G401 (cell line): ENCODE measurements at regions not wholly inside any gene's neighbourhood (a gene's known extent, or its start where the extent isn't known, plus 50 kb on each side); places are given as distances from the start of the nearest gene placed in this dataset.
"Not testable (repeated sequence)": the region's sequence is repeated elsewhere in the genome, so short reads cannot be mapped to it uniquely, and the experiment has no call there.

Experiments
- DNase-seq: peaks from one replicate; pipeline ENCODE4 v3.0.0-alpha.2; 2015; ENCODE audit warnings: low spot score
- in situ Hi-C: cut with HindIII; loops from 2 replicates; pipeline ENCODE4 v1.10.0; 2016; ENCODE audit warnings: low sequenced_read_pairs, mixed read lengths

DNA sequence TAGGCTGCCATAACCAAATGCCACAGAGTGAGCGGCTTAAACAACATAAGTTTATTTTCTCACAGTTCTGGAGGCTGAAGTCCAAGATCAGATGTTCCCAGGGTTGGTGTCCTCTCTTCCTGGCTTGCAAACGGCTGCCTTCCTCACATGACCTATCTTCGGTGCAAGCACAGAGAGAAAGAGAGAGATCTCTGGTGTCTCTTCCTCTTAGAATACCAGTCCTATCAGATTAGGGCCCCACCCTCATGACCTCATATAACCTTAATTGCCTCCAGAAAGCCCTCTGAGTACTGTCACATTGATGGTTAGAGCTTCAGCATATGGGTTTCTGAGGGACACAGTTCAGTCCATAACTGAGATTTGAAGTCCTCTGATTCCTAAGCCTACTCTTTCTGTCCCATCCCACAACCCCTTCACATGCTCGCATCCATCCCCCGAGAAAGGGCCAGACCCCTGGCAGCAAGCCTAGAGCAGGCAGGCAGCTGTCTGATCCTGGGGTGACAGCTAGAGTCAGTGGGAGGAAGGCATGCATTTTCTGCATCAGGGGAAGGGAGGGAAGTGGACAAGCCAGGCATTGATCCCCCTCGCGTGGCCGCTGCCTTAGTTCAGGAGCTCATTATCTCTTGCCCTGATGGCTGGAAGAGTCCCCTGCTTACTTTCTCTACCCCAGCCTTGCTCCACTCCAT is 114.1 kb downstream of the FAR1 start:
- in situ Hi-C loops: no loop called here
- DNase-seq: no peak

DNA sequence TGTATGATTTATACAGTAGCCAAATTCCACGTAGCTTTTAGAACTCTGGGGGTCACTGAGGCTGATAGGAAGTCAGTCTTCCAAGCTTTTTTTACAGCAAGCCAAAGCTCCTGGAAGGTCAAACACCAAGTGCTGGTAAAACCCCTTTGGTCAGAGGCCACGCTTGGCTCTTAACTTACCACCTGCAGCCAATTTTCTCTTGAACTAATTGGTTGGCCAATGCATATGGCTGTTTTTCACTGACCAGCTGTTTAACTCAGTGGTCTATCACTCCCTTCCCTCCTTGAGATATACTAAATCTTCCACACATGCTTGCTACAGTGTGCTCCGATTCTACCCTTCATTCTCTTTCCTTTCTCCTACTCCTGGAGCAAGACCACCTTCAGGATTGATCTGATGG is 116.0 kb downstream of the FAR1 start:
- in situ Hi-C loops: no loop called here
- DNase-seq: peak; percentile 75

DNA sequence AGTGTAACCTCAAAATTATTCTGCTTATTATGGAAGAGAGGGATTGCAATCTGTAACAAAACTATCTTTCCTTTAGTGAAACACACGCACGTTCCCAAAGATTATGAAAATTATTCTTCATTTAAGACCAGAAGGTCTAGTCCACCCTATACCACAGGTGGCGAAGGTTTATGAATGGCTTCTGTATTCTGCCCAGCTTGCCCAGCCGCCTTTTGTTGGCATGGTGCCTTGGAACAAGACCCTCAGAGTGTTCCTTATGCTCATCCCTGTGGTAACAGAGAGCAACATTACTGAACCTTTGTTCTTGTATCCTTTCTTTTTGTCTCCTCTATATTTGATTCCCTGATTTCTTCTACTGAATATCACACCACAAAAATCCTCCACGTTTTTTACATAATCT is 116.4 kb downstream of the FAR1 start:
- DNase-seq: peak; percentile 93
- in situ Hi-C loops: no loop called here

DNA sequence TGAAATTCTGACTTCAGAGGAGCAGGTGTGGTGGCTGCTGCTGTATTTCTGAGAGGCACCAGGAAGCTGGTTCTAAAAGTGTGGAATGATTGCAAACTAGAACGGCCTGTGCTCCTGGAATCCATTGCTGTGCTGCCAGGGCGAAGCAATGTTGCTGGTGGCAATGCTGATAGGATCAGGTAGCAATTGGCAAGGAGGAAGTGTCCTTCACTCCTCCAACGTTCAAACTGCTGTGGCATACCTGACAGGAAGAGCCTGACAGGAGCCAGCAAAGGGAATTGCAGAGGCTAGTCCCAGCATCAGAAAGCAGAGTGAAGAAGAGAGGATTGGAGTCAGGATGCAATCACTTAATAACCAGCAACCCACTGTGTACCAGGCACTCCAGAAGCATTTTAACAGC is 118.2 kb downstream of the FAR1 start:
- no peak for DNase-seq
- in situ Hi-C loops: no loop called here

DNA sequence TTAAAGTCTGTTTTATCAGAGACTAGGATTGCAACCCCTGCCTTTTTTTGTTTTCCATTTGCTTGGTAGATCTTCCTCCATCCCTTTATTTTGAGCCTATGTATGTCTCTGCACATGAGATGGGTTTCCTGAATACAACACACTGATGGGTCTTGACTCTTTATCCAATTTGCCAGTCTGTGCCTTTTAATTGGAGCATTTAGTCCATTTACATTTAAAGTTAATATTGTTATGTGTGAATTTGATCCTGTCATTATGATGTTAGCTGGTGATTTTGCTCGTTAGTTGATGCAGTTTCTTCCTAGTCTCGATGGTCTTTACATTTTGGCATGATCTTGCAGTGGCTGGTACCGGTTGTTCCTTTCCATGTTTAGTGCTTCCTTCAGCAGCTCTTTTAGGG is 129.1 kb downstream of the FAR1 start:
- DNase-seq, in situ Hi-C loops: not testable (repeated sequence)

DNA sequence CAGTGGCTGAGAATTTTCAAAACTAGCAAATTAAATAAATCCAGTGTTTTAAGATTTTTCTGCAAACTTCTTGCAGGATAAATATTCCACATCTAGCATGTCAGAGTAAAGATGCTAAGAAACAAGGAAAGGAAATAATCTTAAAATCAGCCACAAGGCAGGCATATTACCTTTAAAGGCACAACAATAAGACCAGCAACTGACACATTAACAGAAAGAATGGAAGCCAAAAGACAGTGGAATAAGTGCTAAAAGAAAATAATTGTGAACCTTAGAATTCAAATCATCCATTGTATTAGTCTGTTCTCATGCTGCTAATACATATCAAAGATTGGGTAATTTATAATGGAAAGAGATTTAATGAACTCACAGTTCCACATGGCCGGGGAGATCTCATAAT is 132.4 kb downstream of the FAR1 start:
- in situ Hi-C loops: no loop called here
- no peak for DNase-seq

DNA sequence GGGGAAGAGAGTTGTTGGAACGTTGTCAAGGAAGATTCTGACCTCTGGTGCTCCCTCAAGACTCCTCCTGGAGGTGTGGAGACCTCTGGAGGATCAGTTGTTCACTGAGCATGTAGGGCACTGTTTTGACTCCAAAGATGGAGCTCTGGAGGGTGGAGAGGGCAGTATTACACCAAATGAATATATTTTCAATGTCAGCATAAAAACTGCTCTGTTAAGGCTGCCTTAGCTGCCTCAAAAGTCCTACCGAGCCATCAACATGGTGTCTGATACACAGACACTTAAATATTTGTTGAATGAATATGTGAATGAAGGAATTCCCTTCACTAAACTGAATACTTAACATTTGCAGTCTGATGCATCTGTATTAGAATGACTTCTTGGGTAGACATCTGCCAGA is 144.2 kb upstream of the SPON1 start:
- in situ Hi-C loops: no loop called here
- DNase-seq: no peak

DNA sequence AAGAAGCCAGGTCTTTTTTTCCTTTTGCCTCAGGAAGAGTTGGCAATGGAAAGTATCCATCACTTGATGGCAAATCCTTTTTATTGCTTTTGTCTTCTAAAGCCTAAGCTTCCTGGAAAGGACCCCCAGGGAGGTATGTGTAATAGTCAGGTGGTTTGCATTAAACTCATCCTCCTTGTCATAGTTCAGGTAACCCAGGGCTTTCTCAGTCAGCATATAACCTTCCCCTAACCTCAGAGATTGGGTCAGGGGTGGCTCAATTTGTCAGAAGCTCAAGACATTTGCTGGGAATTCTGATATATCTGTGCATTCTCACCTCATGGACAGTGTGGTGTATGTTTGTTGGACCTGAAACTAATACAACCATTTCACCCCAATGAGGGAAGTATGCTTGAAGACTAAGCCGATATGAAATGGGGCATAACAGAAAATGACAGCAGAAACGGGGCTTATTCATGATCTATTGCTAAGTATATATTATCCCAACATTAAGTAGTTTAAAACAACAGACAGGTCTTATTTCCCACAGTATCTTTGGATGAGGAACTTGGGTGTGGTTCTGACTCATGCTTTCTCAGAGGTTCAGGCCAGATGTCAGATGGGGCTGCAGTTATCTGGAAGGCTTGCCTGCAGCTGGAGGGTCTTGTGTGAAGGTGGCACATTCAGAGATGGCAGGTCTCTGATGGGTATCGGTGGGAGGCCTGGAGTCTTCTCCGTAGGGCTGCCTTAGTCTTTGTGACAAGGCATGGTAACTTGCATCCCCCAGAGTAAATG is 135.8 kb upstream of the SPON1 start:
- DNase-seq: no peak
- in situ Hi-C loops: no loop called here

DNA sequence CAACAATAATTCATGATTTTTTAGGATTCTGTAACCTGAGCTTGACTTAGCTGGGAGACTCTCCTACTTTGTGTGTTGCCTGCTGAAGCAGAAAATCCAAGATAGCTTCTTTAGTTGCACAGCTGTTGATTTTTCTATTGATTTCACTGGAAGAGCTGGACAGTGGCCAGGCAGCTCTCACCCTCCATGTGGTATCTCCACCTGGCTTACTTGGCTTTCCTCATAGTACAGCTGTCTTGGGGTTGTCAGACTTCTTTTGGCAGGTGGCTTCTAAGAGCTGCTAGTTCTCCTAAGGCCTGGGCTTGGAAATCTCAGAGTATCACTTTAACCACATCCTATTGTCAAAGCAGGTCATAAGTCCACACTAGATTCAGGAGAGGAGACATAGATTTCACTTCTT is 130.8 kb upstream of the SPON1 start:
- in situ Hi-C loops: no loop called here
- DNase-seq: no peak

DNA sequence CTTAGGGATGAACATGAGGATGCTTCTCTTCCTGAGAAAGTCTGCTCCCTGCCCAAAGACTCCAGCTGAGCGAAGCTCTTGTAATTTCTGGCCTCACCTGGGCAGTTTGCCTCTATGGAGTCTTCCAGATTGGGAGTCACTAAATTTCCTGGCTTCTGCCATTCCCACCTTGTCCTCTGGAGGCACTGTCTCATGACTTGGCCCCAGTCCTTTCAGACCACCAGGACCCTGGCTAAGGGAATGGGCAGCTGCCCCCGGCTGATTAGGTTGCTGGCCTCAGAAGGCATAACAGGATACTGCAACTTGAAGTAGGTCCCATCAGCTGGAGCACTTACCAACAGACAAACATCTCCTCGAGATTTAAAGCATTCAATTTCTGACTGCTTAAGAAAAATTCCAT is 128.1 kb upstream of the SPON1 start:
- in situ Hi-C loops: no loop called here
- DNase-seq: no peak

DNA sequence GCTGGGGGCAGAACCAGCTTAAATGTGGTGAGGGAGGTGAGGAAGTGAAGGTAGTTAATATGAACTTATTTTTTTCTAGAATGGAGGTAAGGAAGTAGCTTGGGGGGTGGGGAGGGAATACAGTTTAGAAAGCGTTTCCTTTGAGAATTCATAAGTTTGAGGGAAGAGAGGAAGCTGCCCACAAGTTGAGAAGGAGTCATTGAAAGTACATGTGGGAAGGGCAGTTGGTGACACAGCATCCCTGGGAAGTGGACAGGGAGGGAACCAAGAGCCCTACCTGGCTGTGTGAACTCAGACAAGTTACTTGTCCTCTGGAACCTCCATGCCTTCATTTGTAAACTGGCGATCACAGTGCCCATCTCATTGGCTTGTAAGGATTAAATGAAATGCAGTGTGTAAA is 125.9 kb upstream of the SPON1 start:
- in situ Hi-C loops: no loop called here
- DNase-seq: no peak

DNA sequence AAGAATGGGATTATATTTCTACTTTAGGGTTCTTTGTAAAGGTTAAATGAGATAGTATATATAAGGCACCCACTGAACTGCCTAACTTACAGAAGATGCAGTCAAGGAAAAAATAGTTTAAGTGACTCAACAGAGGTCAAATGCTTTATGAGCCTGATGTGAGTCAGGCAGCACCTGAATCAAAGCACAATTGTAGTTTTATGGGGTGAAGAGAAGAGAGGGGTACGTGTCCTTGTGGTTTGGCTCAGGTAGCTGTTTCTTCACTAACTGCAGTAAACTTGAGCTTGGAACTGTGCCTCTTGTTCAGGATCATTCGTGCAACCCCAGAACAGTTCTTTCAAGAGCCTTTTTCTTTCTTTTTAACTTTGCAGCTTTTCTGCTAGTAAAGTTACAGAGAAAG is 125.2 kb upstream of the SPON1 start:
- in situ Hi-C loops: no loop called here
- DNase-seq: no peak

DNA sequence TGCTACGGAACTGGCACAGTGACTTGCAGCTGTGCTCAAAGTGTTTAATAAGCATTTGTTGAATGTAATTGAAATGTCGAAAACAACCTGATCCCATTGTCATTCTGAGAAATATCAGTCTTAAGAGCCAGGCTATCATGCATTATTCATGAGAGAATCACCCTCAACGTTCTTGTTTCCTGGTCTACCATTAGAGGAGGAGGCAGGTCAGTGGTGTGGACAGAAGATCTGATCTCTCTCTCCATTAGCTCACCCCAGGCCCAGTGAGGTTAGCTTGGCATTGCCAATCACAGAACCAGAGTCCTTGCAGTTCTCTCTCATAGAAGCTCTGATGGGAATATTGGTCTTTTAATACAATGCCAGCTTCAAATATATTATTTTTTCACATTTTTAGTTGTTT is 121.1 kb upstream of the SPON1 start:
- in situ Hi-C loops: no loop called here
- DNase-seq: no peak

DNA sequence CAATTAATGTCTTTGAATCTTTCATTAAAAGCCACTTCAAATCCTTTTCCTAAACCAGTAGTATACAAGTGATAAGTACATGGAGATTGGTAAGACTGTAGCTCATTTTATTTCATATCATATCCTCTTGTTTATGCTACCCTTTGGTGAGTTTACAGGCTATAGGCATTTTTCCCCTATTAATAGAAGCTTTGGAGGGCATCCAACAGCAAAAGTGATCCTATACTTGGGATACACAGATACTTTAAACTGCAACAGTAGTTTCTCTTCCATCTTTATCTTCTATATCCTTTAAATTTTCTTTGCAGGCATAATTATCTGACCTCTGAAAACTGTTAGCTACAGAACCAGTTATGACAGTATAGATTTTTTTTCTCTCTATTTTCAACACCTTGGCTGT is 114.5 kb upstream of the SPON1 start:
- in situ Hi-C loops: no loop called here
- no peak for DNase-seq

DNA sequence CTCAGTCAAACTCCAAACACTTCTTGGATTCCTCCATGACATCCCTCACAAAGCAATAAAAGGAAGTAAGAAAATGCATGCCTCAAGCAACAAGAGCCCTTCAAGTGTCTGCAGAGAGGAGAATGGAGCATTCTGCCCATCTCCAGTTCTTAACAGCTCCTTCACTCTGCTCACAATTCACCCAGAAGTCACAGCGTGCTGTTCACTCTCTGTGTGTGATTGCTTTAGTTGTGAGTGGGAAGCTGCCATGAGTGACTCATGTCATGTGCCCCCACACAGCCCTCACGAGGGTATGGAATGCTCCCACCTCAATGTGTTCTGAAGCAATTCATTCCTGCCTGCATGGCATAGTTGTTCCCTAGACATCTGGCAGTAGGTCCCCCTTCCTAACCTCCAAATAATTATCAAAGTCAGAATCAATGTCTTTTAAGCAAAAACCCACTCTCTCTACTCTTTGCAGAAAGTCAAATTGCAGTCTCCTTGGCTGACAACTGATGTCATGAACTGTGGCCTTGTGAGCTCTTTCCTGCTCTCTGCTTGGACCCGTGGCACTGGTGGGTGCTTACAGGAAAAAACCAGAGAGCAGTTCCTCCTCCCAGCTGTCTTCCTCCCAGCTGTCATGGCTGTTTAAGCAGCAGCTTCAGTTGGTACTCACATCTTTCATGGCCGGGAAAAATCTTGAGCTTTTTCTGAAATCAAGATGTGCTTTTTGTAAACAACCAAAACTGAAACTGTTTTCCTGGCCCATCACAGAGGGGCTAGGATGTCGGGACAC is 112.1 kb upstream of the SPON1 start:
- no peak for DNase-seq
- in situ Hi-C loops: no loop called here

DNA sequence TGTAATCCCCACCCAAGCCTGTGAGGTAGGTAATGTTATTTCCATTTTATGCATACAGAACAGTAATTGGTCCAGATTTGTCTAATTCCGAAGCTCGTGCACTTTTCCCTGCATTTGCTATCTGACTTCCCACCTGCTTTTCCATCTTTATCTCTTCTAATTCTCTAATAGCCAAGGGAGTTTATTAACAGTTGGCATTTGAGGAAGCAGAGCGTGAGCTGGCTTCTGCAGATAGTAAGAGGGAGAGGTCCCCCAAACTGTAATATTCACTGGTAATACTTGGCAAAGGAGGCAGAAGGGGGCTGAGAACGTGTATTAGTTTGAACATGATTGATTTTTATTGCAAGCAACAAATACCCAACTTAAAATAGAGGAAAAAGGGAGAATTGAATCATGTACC is 110.8 kb upstream of the SPON1 start:
- in situ Hi-C loops: no loop called here
- no peak for DNase-seq

DNA sequence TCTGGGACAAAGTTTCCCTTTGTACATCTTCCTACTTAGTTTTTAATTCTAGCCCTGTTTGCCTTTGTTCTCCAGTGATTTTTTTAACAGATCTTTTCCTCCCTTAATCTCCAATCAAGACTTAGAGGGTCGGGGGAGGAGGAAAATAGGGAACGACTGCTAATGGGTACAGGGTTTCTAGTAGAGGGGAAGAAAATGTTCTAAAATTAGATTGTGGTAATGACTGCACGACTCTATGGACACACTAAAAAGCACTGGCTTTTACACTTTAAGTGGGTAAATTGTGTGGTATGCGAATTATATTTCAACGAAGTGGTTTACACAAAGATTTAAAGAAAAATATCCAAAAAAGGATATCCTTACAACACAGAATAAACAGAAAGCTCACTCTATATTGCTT is 110.0 kb upstream of the SPON1 start:
- DNase-seq: no peak
- in situ Hi-C loops: no loop called here

DNA sequence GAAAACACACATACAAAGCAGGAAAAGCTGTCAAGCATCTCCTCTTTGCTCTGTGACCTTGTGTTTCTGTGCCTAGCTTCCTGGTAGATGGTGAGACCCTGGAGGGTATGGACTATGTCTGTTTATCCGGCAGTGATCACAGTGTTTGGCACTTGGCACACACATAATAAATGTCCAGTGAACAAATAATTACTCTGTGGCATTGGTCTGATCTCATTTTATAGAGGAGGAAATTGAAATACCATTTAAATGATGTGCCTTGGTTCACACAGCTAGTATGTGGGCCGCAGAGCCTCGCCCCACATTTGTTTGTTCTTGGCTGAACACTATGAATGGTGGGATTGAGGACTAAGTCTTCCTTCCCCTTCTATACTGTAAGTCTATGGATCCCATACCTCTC is 104.7 kb upstream of the SPON1 start:
- no peak for DNase-seq
- in situ Hi-C loops: no loop called here

DNA sequence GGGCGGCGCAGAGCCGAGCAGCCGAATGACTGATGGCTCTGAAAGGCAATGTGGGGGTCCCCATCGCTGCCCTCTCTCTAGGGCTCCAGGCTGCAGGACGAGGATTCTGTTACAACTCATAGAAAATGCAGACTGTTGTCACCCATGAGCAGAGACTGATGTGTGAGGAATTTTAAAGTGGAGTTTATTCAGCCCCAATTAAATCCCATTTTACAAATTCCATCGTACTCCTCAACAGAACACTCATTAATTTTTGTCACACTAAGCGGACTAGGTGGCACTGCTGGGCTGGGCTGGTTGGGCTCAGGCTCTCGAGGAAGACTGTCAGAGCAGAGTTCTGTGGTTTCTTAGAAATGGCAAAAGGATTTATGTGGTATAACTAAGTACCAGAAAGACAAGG is 102.6 kb upstream of the SPON1 start:
- peak; percentile 8 for DNase-seq
- in situ Hi-C loops: no loop called here

DNA sequence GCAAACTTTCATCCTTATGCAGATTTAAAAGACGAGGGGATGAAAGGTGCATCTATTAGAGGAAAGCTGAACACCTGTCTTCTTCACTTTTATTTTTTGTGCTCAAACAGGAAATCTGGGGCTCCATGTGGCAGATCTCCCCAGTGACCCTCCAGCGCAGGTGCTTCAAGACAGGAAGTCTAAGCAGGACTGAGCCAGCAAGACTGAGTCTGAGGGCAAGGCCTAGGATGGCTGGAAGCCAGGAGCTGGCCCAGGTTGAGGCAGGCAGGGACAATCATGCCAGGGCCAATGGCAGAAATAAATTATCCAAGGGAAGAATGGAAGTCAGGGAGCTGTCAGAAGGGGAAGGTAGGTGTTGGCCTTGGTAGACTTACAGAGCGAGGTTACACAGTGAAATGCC is 101.1 kb upstream of the SPON1 start:
- in situ Hi-C loops: no loop called here
- no peak for DNase-seq
